ENCODE measurements at regions not wholly inside any gene's neighbourhood (a gene's known extent, or its start where the extent isn't known, plus 50 kb on each side); places are given as distances from the start of the nearest gene placed in this dataset.

DNA sequence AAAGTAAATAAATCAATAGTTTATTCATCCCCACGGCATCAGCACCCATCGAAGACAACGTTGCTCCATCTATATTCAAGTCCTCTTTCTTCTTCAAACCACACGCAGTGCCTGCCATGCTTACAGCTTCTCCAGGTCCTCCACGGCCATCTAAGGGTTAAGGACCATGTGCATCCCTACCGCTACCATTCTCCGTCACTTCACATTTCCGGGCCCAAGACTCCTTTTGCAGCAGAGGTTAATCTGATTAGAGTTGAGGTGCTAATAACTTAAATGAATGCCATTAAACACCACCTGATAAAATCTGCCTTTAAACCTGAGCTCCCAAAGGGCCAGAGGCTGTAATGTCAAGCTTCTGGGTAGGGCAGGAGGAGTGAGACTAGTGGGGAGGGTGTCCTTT is 79.7 kb upstream of the CCND2 start:
- in situ Hi-C loops (cut with MboI; ENCODE audit: low sequenced_read_pairs) (no loop called here), intact Hi-C loops (cut with micrococcal nuclease) (no loop called here), dilution Hi-C loops (cut with HindIII; ENCODE audit: low sequenced_read_pairs, unreplicated experiment) (no loop called here)
- ChIA-PET CTCF (no interaction called here), POLR2A (ENCODE audit: unreplicated experiment) (no interaction called here)
- Histone ChIP-seq H2AK9ac (replicated peaks; ENCODE audit: low read depth, low read length, poor library complexity) (no peak overlapping the region), H3K9me1 (ENCODE audit: insufficient read depth, low read length) (no peaks in the 10 kb centered on the region), H2BK120ac (ENCODE audit: low read depth, low read length) (no peak overlapping the region), H3K79me1 (ENCODE audit: low read depth in 1 of 2, low read length in 2 of 2) (no peaks in the 10 kb centered on the region), H3K36me3 (ENCODE audit: control insufficient read depth, insufficient read depth, low read length) (no peaks in the 10 kb centered on the region), H4K20me1 (ENCODE audit: insufficient read depth, low read length) (no peaks in the 10 kb centered on the region), H3K4me1 (ENCODE audit: control insufficient read depth, insufficient read depth, low read length) (no peaks in the 10 kb centered on the region), H3K27ac (ENCODE audit: insufficient read depth, low read length) (no peak overlapping the region), H3K4ac (ENCODE audit: low read depth, low read length) (no peak overlapping the region), H3K23ac (ENCODE audit: low read depth, low read length) (no peak overlapping the region), H3K56ac (ENCODE audit: extremely low read depth, insufficient read depth, low read length) (no peak overlapping the region), H3K9ac (ENCODE audit: low read depth, low read length) (no peak overlapping the region), H4K91ac (ENCODE audit: insufficient read depth, low read depth, low read length) (no peak overlapping the region), H3K9me3 (ENCODE audit: control insufficient read depth, insufficient read depth, low read length) (no peaks in the 10 kb centered on the region), H4K5ac (ENCODE audit: low read depth, low read length) (no peak overlapping the region), H4K8ac (ENCODE audit: low read depth in 2 of 2, low read length in 2 of 2) (no peak overlapping the region), H2BK15ac (ENCODE audit: low read depth, low read length) (no peak overlapping the region), H3K4me3 (ENCODE audit: insufficient read depth, low read depth, low read length) (no peak overlapping the region), H2AFZ (replicated peaks; ENCODE audit: low read length, poor library complexity) (no peak overlapping the region), H2AK5ac (ENCODE audit: low read depth, low read length) (no peak overlapping the region), H2BK20ac (ENCODE audit: low read depth, low read length) (no peak overlapping the region), H3K14ac (replicated peaks; ENCODE audit: low read depth, low read length) (no peak overlapping the region), H2BK5ac (ENCODE audit: low read depth, low read length, poor library complexity, severe bottlenecking) (no peak overlapping the region), H3K4me2 (ENCODE audit: low read depth, low read length) (no peak overlapping the region), H3K18ac (ENCODE audit: low read depth, low read length) (no peak overlapping the region), H3K27me3 (ENCODE audit: control insufficient read depth, insufficient read depth, low read length) (peaks cover 8% of the 10 kb centered on the region)
- WGBS, 2 experiments (ENCODE audit: extremely low coverage in 2 of 2, insufficient read length in 1 of 2), result no CpG with 5 or more reads among the region's 8 CpGs
- DNase-seq (no peak), ATAC-seq (ENCODE audit: low read depth) (no peak)
- no peak for TF ChIP-seq FOS (IDR thresholded peaks at IDR 0.05; ENCODE audit: low read depth, low read length)
- no peak for TF ChIP-seq POLR2A (IDR thresholded peaks at IDR 0.05; ENCODE audit: low read depth, low read length)
- TF ChIP-seq RCOR1 (IDR thresholded peaks at IDR 0.05; ENCODE audit: insufficient replicate concordance, low read length), result no peak
- no peak for TF ChIP-seq MAZ (IDR thresholded peaks at IDR 0.05; ENCODE audit: borderline replicate concordance, low read depth, low read length)
- no peak for TF ChIP-seq SMC3 (IDR thresholded peaks at IDR 0.05; ENCODE audit: low read depth, low read length)
- no peak for TF ChIP-seq BHLHE40 (IDR thresholded peaks at IDR 0.05; ENCODE audit: low read depth, low read length)
- TF ChIP-seq, protein P1, sequence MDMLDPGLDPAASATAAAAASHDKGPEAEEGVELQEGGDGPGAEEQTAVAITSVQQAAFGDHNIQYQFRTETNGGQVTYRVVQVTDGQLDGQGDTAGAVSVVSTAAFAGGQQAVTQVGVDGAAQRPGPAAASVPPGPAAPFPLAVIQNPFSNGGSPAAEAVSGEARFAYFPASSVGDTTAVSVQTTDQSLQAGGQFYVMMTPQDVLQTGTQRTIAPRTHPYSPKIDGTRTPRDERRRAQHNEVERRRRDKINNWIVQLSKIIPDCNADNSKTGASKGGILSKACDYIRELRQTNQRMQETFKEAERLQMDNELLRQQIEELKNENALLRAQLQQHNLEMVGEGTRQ (IDR thresholded peaks at IDR 0.05; ENCODE audit: low read depth, low read length), result no peak
- BruUV-seq (replicated peaks), result no TSS peak

All from IMR-90 (cell line).